ENCODE measurements at regions not wholly inside any gene's neighbourhood (a gene's known extent, or its start where the extent isn't known, plus 50 kb on each side); places are given as distances from the start of the nearest gene placed in this dataset.

- TF ChIP-seq CTCF (IDR thresholded peaks at IDR 0.05) (no peak), ZFX (IDR thresholded peaks at IDR 0.05; ENCODE audit: borderline replicate concordance) (no peak)
Observed at GRCh38 chr7:21104124-21104500, 317.4 kb upstream of the SP8 start.
